ENCODE measurements at regions not wholly inside any gene's neighbourhood (a gene's known extent, or its start where the extent isn't known, plus 50 kb on each side); places are given as distances from the start of the nearest gene placed in this dataset.

GRCh38 chr1:82125119-82125518 lies 324.4 kb downstream of the ADGRL2 start:
- DNase-seq = no peak

DNA sequence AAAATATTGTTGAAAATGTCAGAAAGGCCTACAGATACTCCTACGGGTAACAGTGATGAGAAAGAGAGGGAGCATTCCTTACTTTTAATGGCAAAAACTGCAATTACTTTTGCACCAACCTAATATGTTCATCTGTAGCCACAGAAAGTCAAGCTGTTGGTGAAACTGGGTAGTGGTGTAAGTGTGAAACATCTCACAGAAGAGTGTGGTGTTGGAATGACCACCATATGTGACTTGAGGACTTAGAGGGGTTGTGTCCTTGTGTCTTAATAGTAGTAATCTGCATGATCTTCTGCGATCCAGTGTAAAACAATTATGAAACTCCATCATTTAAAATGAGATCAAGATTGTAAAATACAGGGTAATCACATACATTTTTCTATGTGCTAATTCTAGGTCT lies 320.7 kb downstream of the ADGRL2 start:
- no peaks in the 10 kb centered on the region for H3K36me3 ChIP-seq
- no peaks in the 10 kb centered on the region for H3K27me3 ChIP-seq
- no peaks in the 10 kb centered on the region for H3K9me3 ChIP-seq
- H3K4me3 ChIP-seq = no peak overlapping the region
- DNase-seq = no peak

More at GRCh38 chr1:82125119-82125518, 324.4 kb downstream of the ADGRL2 start:
- no peaks in the 10 kb centered on the region for H3K9me3 ChIP-seq
- H3K27me3 ChIP-seq = no peaks in the 10 kb centered on the region
- H3K36me3 ChIP-seq = no peaks in the 10 kb centered on the region
- no peak overlapping the region for H3K4me3 ChIP-seq

GRCh38 chr1:82116105-82116504 lies 315.4 kb downstream of the ADGRL2 start:
- no peaks in the 10 kb centered on the region for H3K27me3 ChIP-seq
- no peak overlapping the region for H3K4me3 ChIP-seq
- DNase-seq = no peak
- H3K9me3 ChIP-seq = no peaks in the 10 kb centered on the region
- H3K36me3 ChIP-seq = no peaks in the 10 kb centered on the region

- Histone ChIP-seq H3K27me3 (no peaks in the 10 kb centered on the region), H3K9me3 (no peaks in the 10 kb centered on the region), H3K36me3 (no peaks in the 10 kb centered on the region), H3K4me3 (no peak overlapping the region)
- no peak for DNase-seq
These were observed 314.2 kb downstream of the ADGRL2 start for GRCh38 chr1:82114887-82115286.

DNA sequence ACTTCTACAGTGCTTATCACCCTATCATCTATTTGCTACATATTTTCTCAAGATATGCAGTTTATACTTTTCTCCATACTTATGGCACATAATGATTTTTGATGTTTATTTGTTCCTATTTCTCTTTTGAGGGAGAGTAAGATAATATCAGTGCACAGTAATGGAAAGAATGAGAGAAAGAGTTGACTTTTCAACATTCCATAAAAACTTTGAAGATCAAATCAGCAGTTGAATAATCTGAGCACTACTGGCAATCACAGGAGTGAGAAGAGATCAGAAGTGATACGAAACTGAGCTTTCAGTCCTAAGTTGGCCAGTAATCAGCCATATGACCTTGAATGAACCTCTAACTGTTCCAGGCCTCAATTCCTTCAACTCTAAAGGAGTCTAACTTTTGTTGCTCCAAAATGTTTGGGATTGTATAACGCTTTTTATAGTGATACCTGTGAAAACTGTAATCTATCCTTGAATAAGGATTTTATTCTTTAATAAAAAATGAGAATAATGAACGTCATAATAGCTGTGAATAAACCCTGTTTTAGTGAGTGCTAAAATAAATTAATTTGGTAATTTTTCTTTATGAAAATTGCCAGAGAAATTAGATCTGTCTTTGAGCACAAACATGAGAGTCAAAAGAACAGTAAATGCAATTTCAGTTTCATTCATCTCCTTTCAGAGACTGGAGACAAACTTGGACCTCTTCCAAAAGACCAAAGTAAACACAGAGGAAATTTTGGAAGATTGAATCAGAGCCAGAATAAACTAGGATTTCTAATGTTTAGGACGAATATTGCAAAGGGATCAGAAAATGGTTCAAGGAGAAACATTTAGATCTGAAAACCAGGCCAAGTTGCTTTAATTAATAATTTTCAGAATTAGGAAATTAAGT lies 309.9 kb downstream of the ADGRL2 start:
- H3K4me3 ChIP-seq = no peak overlapping the region
- no peaks in the 10 kb centered on the region for H3K36me3 ChIP-seq
- H3K27me3 ChIP-seq = no peaks in the 10 kb centered on the region
- H3K9me3 ChIP-seq = no peaks in the 10 kb centered on the region
- DNase-seq = no peak

DNA sequence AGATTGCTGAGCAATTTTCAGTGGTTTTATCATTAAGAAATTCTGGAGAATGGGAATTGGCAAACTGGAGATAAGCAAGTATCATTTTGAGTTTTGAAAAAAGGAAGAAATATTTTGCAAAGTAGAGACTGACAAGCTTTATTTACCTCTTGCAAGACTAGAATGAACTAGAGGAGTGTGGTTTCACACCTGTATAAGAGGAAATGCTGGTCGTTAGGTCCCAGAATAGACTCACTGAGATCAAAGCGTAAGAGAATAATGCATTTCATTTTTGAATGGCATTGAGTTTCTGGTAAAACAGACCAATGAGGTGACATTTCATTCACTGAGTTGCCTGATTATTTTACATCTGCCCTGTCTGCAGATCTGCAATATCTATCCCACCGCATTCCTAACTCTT lies 308.1 kb downstream of the ADGRL2 start:
- H3K27me3 ChIP-seq = no peaks in the 10 kb centered on the region
- H3K9me3 ChIP-seq = no peaks in the 10 kb centered on the region
- DNase-seq = no peak
- no peak overlapping the region for H3K4me3 ChIP-seq
- no peaks in the 10 kb centered on the region for H3K36me3 ChIP-seq

GRCh38 chr1:82106672-82107071 lies 305.9 kb downstream of the ADGRL2 start:
- no peak for DNase-seq
- no peak overlapping the region for H3K4me3 ChIP-seq
- H3K27me3 ChIP-seq = no peaks in the 10 kb centered on the region
- no peaks in the 10 kb centered on the region for H3K9me3 ChIP-seq
- no peaks in the 10 kb centered on the region for H3K36me3 ChIP-seq

GRCh38 chr1:82099170-82099569 lies 298.4 kb downstream of the ADGRL2 start:
- DNase-seq = no peak
- no peaks in the 10 kb centered on the region for H3K36me3 ChIP-seq
- no peaks in the 10 kb centered on the region for H3K9me3 ChIP-seq
- H3K4me3 ChIP-seq = no peak overlapping the region
- H3K27me3 ChIP-seq = no peaks in the 10 kb centered on the region

DNA sequence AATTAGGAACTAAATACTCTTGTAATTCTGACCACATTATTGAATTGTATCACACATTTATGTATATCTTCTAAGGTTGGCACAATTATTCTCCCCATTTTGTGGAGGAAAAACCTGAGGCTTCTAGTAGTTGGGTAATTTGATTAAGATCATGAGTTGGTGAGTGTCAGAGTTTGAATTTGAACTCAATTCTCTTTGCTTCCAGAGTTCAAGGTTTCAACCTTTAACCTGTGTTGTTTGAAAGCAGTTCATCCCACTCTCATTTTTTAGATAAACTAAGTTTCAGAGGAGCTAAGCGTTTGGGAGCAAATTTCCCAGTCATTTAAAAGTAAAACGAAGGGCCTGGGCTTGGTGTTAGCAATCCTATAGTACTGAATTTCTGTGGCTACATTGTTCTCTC lies 293.4 kb downstream of the ADGRL2 start:
- Histone ChIP-seq H3K36me3 (no peaks in the 10 kb centered on the region), H3K9me3 (no peaks in the 10 kb centered on the region), H3K27me3 (no peaks in the 10 kb centered on the region), H3K4me3 (no peak overlapping the region)
- DNase-seq = no peak

DNA sequence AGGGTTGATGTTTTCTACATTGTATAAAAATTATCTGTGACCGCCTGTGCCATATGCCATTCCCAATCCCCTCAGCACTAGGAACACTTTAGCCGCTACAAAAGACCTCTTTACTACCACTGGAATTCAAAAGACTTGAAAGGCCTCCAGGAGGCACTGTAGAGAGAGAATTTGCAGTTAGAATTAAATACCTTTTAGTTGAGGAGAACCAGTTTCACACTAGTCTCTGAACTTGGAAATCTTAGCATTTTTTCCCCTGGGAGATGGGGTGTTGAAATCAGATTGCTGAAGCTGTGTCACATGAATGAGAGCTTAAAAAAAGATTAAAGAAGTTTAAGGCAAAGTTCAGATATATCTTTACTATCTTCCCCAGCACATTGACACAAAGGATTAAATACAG lies 291.0 kb downstream of the ADGRL2 start:
- H3K27me3 ChIP-seq = no peaks in the 10 kb centered on the region
- no peaks in the 10 kb centered on the region for H3K36me3 ChIP-seq
- no peak overlapping the region for H3K4me3 ChIP-seq
- no peaks in the 10 kb centered on the region for H3K9me3 ChIP-seq
- DNase-seq = no peak

DNA sequence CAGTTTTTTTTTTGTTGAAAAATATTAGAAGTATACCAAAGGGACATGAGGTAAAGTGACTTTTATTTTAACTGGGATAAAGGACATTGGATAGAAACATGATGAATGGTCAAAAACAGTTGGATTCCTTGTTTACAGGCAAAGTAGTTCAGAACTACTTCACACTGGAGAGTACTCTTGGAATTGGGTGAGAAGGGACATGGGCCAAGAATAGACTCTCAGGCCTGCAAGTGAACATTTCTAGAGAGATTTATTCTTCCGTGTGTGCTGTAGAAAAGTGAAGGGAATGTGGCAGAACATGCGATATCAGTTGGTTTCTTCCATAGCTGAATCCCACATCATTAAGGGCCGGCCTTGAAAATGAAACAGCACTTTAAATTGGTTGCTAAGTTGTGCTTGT lies 290.5 kb downstream of the ADGRL2 start:
- Histone ChIP-seq H3K27me3 (no peaks in the 10 kb centered on the region), H3K36me3 (no peaks in the 10 kb centered on the region), H3K9me3 (no peaks in the 10 kb centered on the region), H3K4me3 (no peak overlapping the region)
- no peak for DNase-seq

- no peaks in the 10 kb centered on the region for H3K9me3 ChIP-seq
- H3K27me3 ChIP-seq = no peaks in the 10 kb centered on the region
- no peak for DNase-seq
- H3K36me3 ChIP-seq = no peaks in the 10 kb centered on the region
- H3K4me3 ChIP-seq = no peak overlapping the region
These were observed 289.4 kb downstream of the ADGRL2 start for GRCh38 chr1:82090104-82090503.

GRCh38 chr1:82086739-82087138 lies 286.0 kb downstream of the ADGRL2 start:
- DNase-seq = no peak
- Histone ChIP-seq H3K27me3 (no peaks in the 10 kb centered on the region), H3K4me3 (no peak overlapping the region), H3K36me3 (no peaks in the 10 kb centered on the region), H3K9me3 (no peaks in the 10 kb centered on the region)

DNA sequence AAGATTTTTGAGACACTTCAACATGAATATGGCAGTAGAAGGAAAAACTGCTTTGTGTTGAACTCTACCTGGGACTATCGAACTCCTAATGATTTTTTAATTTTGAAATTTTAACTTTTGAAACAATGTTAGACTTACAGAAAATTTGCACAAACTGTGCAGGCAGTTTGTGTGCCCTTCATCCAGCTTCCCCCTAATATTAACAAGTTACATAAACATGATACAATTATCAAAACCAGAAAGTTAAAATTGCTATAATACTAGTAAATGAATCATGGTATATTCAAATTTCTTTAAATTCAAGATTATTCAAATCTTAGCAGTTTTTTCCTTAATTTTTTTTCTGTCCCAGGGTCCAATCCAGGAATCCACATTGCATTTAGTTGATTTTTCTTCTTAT lies 278.9 kb downstream of the ADGRL2 start:
- no peaks in the 10 kb centered on the region for H3K36me3 ChIP-seq
- no peaks in the 10 kb centered on the region for H3K9me3 ChIP-seq
- no peak for DNase-seq
- no peak overlapping the region for H3K4me3 ChIP-seq
- no peaks in the 10 kb centered on the region for H3K27me3 ChIP-seq

- DNase-seq = no peak
These were observed 272.9 kb downstream of the ADGRL2 start for GRCh38 chr1:82073659-82074058.

GRCh38 chr1:82073071-82073470 lies 272.3 kb downstream of the ADGRL2 start:
- DNase-seq = no peak
- Histone ChIP-seq H3K27me3 (no peaks in the 10 kb centered on the region), H3K4me3 (no peak overlapping the region), H3K36me3 (no peaks in the 10 kb centered on the region), H3K9me3 (no peaks in the 10 kb centered on the region)

More at GRCh38 chr1:82073659-82074058, 272.9 kb downstream of the ADGRL2 start:
- Histone ChIP-seq H3K36me3 (no peaks in the 10 kb centered on the region), H3K4me3 (no peak overlapping the region), H3K9me3 (no peaks in the 10 kb centered on the region), H3K27me3 (no peaks in the 10 kb centered on the region)

- no peak for DNase-seq
- H3K9me3 ChIP-seq = no peaks in the 10 kb centered on the region
- H3K36me3 ChIP-seq = no peaks in the 10 kb centered on the region
- H3K27me3 ChIP-seq = no peaks in the 10 kb centered on the region
- no peak overlapping the region for H3K4me3 ChIP-seq
These were observed 265.2 kb downstream of the ADGRL2 start for GRCh38 chr1:82065916-82066315.

- H3K9me3 ChIP-seq = no peaks in the 10 kb centered on the region
- no peak for DNase-seq
- no peaks in the 10 kb centered on the region for H3K27me3 ChIP-seq
- no peaks in the 10 kb centered on the region for H3K36me3 ChIP-seq
- no peak overlapping the region for H3K4me3 ChIP-seq
These were observed 264.0 kb downstream of the ADGRL2 start for GRCh38 chr1:82064691-82065090.

Measured in MG63 (cell line).